GM19467 (cell line): ENCODE measurements at regions not wholly inside any gene's neighbourhood (a gene's known extent, or its start where the extent isn't known, plus 50 kb on each side); places are given as distances from the start of the nearest gene placed in this dataset.

Experiments used
- ATAC-seq: cut with Tn5 transposase; IDR thresholded peaks from one replicate; pipeline ENCODE4 v1.9.1; 2021; ENCODE audit warnings: mild to moderate bottlenecking, moderate library complexity; ENCODE audit not compliant: unreplicated experiment

GRCh38 chr3:27593173-27593572, 109.0 kb upstream of the SLC4A7 start:
- ATAC-seq = no peak

GRCh38 chr3:27591312-27592210, 107.4 kb upstream of the SLC4A7 start:
- ATAC-seq = no peak

- ATAC-seq = no peak
These were observed 106.5 kb upstream of the SLC4A7 start for GRCh38 chr3:27590437-27591298.

GRCh38 chr3:27589795-27590194, 105.6 kb upstream of the SLC4A7 start:
- no peak for ATAC-seq

GRCh38 chr3:27585429-27585828, 101.2 kb upstream of the SLC4A7 start:
- no peak for ATAC-seq

GRCh38 chr3:27584874-27585273, 100.7 kb upstream of the SLC4A7 start:
- no peak for ATAC-seq

- no peak for ATAC-seq
These were observed 97.7 kb upstream of the SLC4A7 start for GRCh38 chr3:27581852-27582251.

- ATAC-seq = no peak
These were observed 93.8 kb upstream of the SLC4A7 start for GRCh38 chr3:27578032-27578431.

GRCh38 chr3:27577504-27577903, 93.3 kb upstream of the SLC4A7 start:
- no peak for ATAC-seq

GRCh38 chr3:27576171-27576570, 92.0 kb upstream of the SLC4A7 start:
- no peak for ATAC-seq

- ATAC-seq = no peak
These were observed 91.3 kb upstream of the SLC4A7 start for GRCh38 chr3:27575499-27575898.

GRCh38 chr3:27574438-27574795, 90.2 kb upstream of the SLC4A7 start:
- no peak for ATAC-seq

- no peak for ATAC-seq
These were observed 89.7 kb upstream of the SLC4A7 start for GRCh38 chr3:27573780-27574437.

GRCh38 chr3:27573138-27573537, 89.0 kb upstream of the SLC4A7 start:
- no peak for ATAC-seq

- no peak for ATAC-seq
These were observed 87.2 kb upstream of the SLC4A7 start for GRCh38 chr3:27571345-27571744.

GRCh38 chr3:27570421-27571106, 86.4 kb upstream of the SLC4A7 start:
- no peak for ATAC-seq

- ATAC-seq = no peak
These were observed 84.2 kb upstream of the SLC4A7 start for GRCh38 chr3:27568393-27568792.

GRCh38 chr3:27567251-27567650, 83.1 kb upstream of the SLC4A7 start:
- no peak for ATAC-seq

GRCh38 chr3:27565201-27565852, 81.1 kb upstream of the SLC4A7 start:
- ATAC-seq = no peak

GRCh38 chr3:27561576-27561975, 77.4 kb upstream of the SLC4A7 start:
- no peak for ATAC-seq
